ENCODE measurements at regions not wholly inside any gene's neighbourhood (a gene's known extent, or its start where the extent isn't known, plus 50 kb on each side); places are given as distances from the start of the nearest gene placed in this dataset.

DNA sequence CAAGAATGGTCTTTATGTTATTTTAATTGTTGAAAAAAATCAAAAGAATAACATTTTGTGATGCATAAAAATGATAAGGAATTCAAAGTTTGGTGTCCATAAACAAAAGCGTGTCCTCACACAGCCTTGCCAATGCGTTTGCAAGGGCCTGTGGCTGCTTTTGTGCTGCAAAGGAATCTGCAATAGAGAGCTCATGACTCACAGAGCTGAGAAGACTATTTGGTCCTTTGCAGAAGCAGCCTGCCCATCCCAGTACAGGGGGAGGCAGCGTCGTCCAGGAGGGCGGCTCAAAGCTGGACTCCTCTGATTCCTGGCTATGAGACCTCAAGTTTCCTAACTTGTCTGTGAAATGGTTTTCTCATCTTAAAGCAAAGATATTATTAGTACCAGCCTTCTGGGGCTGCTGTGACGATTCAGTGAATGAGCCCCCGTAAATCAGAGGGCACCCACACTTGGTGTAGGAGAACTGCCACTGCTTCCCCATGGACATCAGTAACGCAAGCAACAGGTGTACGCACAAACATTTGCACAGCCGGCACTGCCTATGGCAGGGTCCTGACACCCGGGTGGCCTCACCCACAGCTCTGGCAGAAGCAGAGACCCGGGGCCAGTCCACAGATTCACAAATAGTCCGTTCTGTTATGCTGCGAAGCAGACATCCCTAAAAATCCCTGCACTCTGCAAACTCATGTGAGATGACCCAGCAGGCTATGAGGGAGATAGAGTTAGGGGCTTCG lies 70.6 kb upstream of the ASAP2 start:
- Histone ChIP-seq H3K36me3 (ENCODE audit: control insufficient read depth in 2 of 2, extremely low read depth in 1 of 2, insufficient read depth in 2 of 2, low read length in 2 of 2) (no peaks in the 10 kb centered on the region), H3K9me1 (ENCODE audit: control insufficient read depth, extremely low read depth, insufficient read depth, low read length) (no peaks in the 10 kb centered on the region), H3K79me2 (ENCODE audit: control insufficient read depth, insufficient read depth, low read length) (no peaks in the 10 kb centered on the region), H3K9me3 (ENCODE audit: control insufficient read depth, low read depth, low read length) (no peaks in the 10 kb centered on the region), H3K4me2 (ENCODE audit: control insufficient read depth, extremely low read depth, insufficient read depth, low read depth, low read length) (no peak overlapping the region), H2AFZ (ENCODE audit: control insufficient read depth, low read length) (no peak overlapping the region), H3K9ac (ENCODE audit: control insufficient read depth, extremely low read depth, insufficient read depth, low read length) (no peak overlapping the region), H3K4me1 (ENCODE audit: control insufficient read depth, extremely low read depth, insufficient read depth, low read length) (peaks cover 2% of the 10 kb centered on the region), H3K27me3 (ENCODE audit: control insufficient read depth, extremely low read depth, insufficient read depth, low read length) (no peaks in the 10 kb centered on the region), H3K27ac (ENCODE audit: control insufficient read depth, insufficient read depth, low read length) (no peak overlapping the region), H3K4me3 (ENCODE audit: control insufficient read depth in 2 of 3, extremely low read depth in 1 of 3, insufficient read depth in 2 of 3, low read depth in 1 of 3, low read length in 3 of 3) (no peak overlapping the region), H4K20me1 (ENCODE audit: control insufficient read depth, extremely low read depth, insufficient read depth, low read length) (no peaks in the 10 kb centered on the region)
- TF ChIP-seq, protein P1, sequence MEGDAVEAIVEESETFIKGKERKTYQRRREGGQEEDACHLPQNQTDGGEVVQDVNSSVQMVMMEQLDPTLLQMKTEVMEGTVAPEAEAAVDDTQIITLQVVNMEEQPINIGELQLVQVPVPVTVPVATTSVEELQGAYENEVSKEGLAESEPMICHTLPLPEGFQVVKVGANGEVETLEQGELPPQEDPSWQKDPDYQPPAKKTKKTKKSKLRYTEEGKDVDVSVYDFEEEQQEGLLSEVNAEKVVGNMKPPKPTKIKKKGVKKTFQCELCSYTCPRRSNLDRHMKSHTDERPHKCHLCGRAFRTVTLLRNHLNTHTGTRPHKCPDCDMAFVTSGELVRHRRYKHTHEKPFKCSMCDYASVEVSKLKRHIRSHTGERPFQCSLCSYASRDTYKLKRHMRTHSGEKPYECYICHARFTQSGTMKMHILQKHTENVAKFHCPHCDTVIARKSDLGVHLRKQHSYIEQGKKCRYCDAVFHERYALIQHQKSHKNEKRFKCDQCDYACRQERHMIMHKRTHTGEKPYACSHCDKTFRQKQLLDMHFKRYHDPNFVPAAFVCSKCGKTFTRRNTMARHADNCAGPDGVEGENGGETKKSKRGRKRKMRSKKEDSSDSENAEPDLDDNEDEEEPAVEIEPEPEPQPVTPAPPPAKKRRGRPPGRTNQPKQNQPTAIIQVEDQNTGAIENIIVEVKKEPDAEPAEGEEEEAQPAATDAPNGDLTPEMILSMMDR (optimal IDR thresholded peaks at IDR 0.05 in 1 of 3, IDR thresholded peaks at IDR 0.05 in 1 of 3, conservative IDR thresholded peaks at IDR 0.05 in 1 of 3; ENCODE audit: extremely low read depth in 1 of 3, insufficient read depth in 2 of 3, low read length in 3 of 3) = no peak
- no peak for TF ChIP-seq EZH2 (IDR thresholded peaks at IDR 0.05; ENCODE audit: low read length)
- DNase-seq (ENCODE audit: low read depth, low spot score) (no peak), FAIRE-seq (no peak)
- dilution Hi-C loops (cut with MboI; ENCODE audit: extremely low pct_ligation_motif_present, low sequenced_read_pairs) = no loop called here

DNA sequence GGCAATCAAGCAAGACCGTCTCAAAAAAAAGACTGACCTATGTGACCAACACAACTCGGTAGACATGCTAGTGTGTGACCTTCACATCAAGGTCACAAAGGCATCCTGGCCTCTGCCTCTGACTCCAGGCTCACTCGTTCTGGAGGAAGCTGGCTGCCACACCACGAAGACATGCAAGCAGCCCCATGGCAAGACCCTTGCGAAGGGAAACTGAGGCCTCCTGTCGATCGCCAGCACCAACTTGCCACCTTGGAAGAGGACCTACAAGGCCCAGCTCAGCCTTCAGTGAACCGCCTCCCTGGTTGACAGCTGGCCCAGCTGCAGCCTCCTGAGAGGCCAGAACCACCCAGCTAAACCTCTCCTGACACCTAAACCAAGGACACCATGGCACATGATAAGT lies 79.3 kb upstream of the ASAP2 start:
- Histone ChIP-seq H3K4me3 (ENCODE audit: control insufficient read depth in 2 of 3, extremely low read depth in 1 of 3, insufficient read depth in 2 of 3, low read depth in 1 of 3, low read length in 3 of 3) (no peak overlapping the region), H3K9ac (ENCODE audit: control insufficient read depth, extremely low read depth, insufficient read depth, low read length) (no peak overlapping the region), H3K4me1 (ENCODE audit: control insufficient read depth, extremely low read depth, insufficient read depth, low read length) (no peaks in the 10 kb centered on the region), H3K79me2 (ENCODE audit: control insufficient read depth, insufficient read depth, low read length) (no peaks in the 10 kb centered on the region), H3K27me3 (ENCODE audit: control insufficient read depth, extremely low read depth, insufficient read depth, low read length) (no peaks in the 10 kb centered on the region), H3K36me3 (ENCODE audit: control insufficient read depth in 2 of 2, extremely low read depth in 1 of 2, insufficient read depth in 2 of 2, low read length in 2 of 2) (no peaks in the 10 kb centered on the region), H4K20me1 (ENCODE audit: control insufficient read depth, extremely low read depth, insufficient read depth, low read length) (no peaks in the 10 kb centered on the region), H3K27ac (ENCODE audit: control insufficient read depth, insufficient read depth, low read length) (no peak overlapping the region), H3K9me1 (ENCODE audit: control insufficient read depth, extremely low read depth, insufficient read depth, low read length) (no peaks in the 10 kb centered on the region), H2AFZ (ENCODE audit: control insufficient read depth, low read length) (no peak overlapping the region), H3K4me2 (ENCODE audit: control insufficient read depth, extremely low read depth, insufficient read depth, low read depth, low read length) (no peak overlapping the region), H3K9me3 (ENCODE audit: control insufficient read depth, low read depth, low read length) (no peaks in the 10 kb centered on the region)
- FAIRE-seq = no peak
- no peak for DNase-seq (ENCODE audit: low read depth, low spot score)
- no peak for TF ChIP-seq EZH2 (IDR thresholded peaks at IDR 0.05; ENCODE audit: low read length)
- TF ChIP-seq, protein P1 (optimal IDR thresholded peaks at IDR 0.05 in 1 of 3, IDR thresholded peaks at IDR 0.05 in 1 of 3, conservative IDR thresholded peaks at IDR 0.05 in 1 of 3; ENCODE audit: extremely low read depth in 1 of 3, insufficient read depth in 2 of 3, low read length in 3 of 3) = no peak
- dilution Hi-C loops (cut with MboI; ENCODE audit: extremely low pct_ligation_motif_present, low sequenced_read_pairs) = no loop called here

Measured in keratinocyte (primary cell).